SK-N-SH (cell line): ENCODE measurements at regions not wholly inside any gene's neighbourhood (a gene's known extent, or its start where the extent isn't known, plus 50 kb on each side); places are given as distances from the start of the nearest gene placed in this dataset.

Experiments
- CTCF ChIP-seq: fragments of 200-600 bp; sonication (generic); IDR thresholded peaks from 2 replicates; pipeline ENCODE4 v1.6.1; 2017; ENCODE audit warnings: antibody characterized with exemption, mild to moderate bottlenecking, moderate library complexity
- EP300 ChIP-seq, 2 experiments: IDR thresholded peaks; 2 replicates each; pipeline versions ENCODE4 v1.4.0 to v1.6.1; 2012; ENCODE audit warnings: borderline replicate concordance in 1 of 2, low read depth in 1 of 2, low read length in 1 of 2
- FOXM1 ChIP-seq: IDR thresholded peaks from 2 replicates; pipeline ENCODE4 v1.4.0; 2012; ENCODE audit warnings: low read depth, mild to moderate bottlenecking
- GABPA ChIP-seq: IDR thresholded peaks from 2 replicates; pipeline ENCODE4 v1.4.0; 2012; ENCODE audit warnings: low read depth, mild to moderate bottlenecking
- GATA2 ChIP-seq: sonication (generic); formaldehyde crosslinking; IDR thresholded peaks from 2 replicates; pipeline ENCODE4 v1.5.0; 2020; ENCODE audit warnings: mild to moderate bottlenecking, missing genetic modification reagents
- REST ChIP-seq: IDR thresholded peaks from 2 replicates; pipeline ENCODE4 v1.6.1; 2012; ENCODE audit warnings: mild to moderate bottlenecking, low read depth, low read length, moderate library complexity
- TAF1 ChIP-seq: IDR thresholded peaks from 2 replicates; pipeline ENCODE4 v1.6.1; 2012; ENCODE audit warnings: low read depth, mild to moderate bottlenecking, low read length, moderate library complexity, borderline replicate concordance
- USF2 ChIP-seq: fragments of 150-350 bp; IDR thresholded peaks from 2 replicates; pipeline ENCODE4 v1.6.1; 2017; ENCODE audit warnings: antibody characterized with exemption, low read length, low read depth, borderline replicate concordance

GRCh38 chr18:4734021-4734420 is 278.9 kb upstream of the DLGAP1 start:
- TF ChIP-seq REST: no peak
- TF ChIP-seq CTCF: no peak
- no peak for TF ChIP-seq FOXM1
- TF ChIP-seq GATA2 (CRISPR knock-in tag): no peak
- TF ChIP-seq GABPA: no peak
- no peak for TF ChIP-seq USF2
- TF ChIP-seq EP300 (IDR thresholded peaks at IDR 0.05; ENCODE audit: borderline replicate concordance in 1 of 2, low read depth in 1 of 2, low read length in 1 of 2): no peak
- no peak for TF ChIP-seq TAF1
